ENCODE measurements at regions not wholly inside any gene's neighbourhood (a gene's known extent, or its start where the extent isn't known, plus 50 kb on each side); places are given as distances from the start of the nearest gene placed in this dataset.

GRCh38 chr5:130712324-130712723 is 452.7 kb downstream of the HINT1 start:
- H3K36me3 Mint-ChIP-seq: no peaks in the 10 kb centered on the region

GRCh38 chr5:130710596-130710995 is 454.5 kb downstream of the HINT1 start:
- H3K36me3 Mint-ChIP-seq: no peaks in the 10 kb centered on the region
- DNase-seq (ENCODE audit: low spot score in 2 of 2, unreplicated experiment in 2 of 2): no peak
- no peaks in the 10 kb centered on the region for H3K27me3 Mint-ChIP-seq (ENCODE audit: low read depth)
- peaks cover 10% of the 10 kb centered on the region for H3K4me1 Mint-ChIP-seq
- no peak overlapping the region for H3K4me3 Mint-ChIP-seq
- no peak overlapping the region for H3K27ac Mint-ChIP-seq
- no peaks in the 10 kb centered on the region for H3K9me3 Mint-ChIP-seq
- TF ChIP-seq CTCF (IDR thresholded peaks at IDR 0.05; ENCODE audit: unreplicated experiment): no peak

More at GRCh38 chr5:130712324-130712723, 452.7 kb downstream of the HINT1 start:
- Mint-ChIP-seq H3K27ac (no peak overlapping the region), H3K27me3 (ENCODE audit: low read depth) (no peaks in the 10 kb centered on the region), H3K9me3 (no peaks in the 10 kb centered on the region), H3K4me1 (peaks cover 10% of the 10 kb centered on the region), H3K4me3 (no peak overlapping the region)
- DNase-seq (ENCODE audit: low spot score in 2 of 2, unreplicated experiment in 2 of 2): no peak
- no peak for TF ChIP-seq CTCF (IDR thresholded peaks at IDR 0.05; ENCODE audit: unreplicated experiment)

DNA sequence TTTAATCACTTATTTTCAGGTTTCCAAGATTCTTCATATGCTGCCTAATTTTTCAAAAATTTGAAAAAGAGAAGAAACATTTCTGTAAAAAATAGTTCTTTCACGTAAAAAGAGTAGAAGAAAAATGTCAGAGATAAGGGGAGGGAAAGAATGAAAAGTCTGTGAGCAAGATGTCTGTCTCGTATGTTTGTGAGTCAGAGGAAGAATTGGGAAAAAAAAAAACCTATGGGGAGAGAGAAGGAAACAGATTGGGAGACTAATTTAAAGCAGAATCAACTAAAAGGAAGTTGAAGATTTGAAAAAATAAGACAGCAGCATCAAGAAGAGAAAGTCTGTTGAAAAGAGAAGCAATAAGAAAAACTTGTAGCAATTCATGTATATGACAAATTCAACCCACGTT is 456.3 kb downstream of the HINT1 start:
- no peak overlapping the region for H3K4me3 Mint-ChIP-seq
- H3K9me3 Mint-ChIP-seq: no peaks in the 10 kb centered on the region
- H3K27me3 Mint-ChIP-seq (ENCODE audit: low read depth): no peaks in the 10 kb centered on the region
- H3K36me3 Mint-ChIP-seq: no peaks in the 10 kb centered on the region
- DNase-seq (ENCODE audit: low spot score in 2 of 2, unreplicated experiment in 2 of 2): no peak
- no peak for TF ChIP-seq CTCF (IDR thresholded peaks at IDR 0.05; ENCODE audit: unreplicated experiment)
- H3K27ac Mint-ChIP-seq: no peak overlapping the region
- peaks cover 10% of the 10 kb centered on the region for H3K4me1 Mint-ChIP-seq

- Mint-ChIP-seq H3K4me3 (no peak overlapping the region), H3K4me1 (peaks cover 10% of the 10 kb centered on the region), H3K36me3 (no peaks in the 10 kb centered on the region), H3K9me3 (peaks cover 13% of the 10 kb centered on the region), H3K27ac (no peak overlapping the region), H3K27me3 (ENCODE audit: low read depth) (no peaks in the 10 kb centered on the region)
- DNase-seq (ENCODE audit: low spot score in 2 of 2, unreplicated experiment in 2 of 2): no peak
- TF ChIP-seq CTCF (IDR thresholded peaks at IDR 0.05; ENCODE audit: unreplicated experiment): no peak
Measured at GRCh38 chr5:130706696-130707095, 458.4 kb downstream of the HINT1 start.

GRCh38 chr5:130705368-130705767 is 459.7 kb downstream of the HINT1 start:
- H3K4me1 Mint-ChIP-seq: peaks cover 10% of the 10 kb centered on the region
- H3K27me3 Mint-ChIP-seq (ENCODE audit: low read depth): no peaks in the 10 kb centered on the region
- no peak for TF ChIP-seq CTCF (IDR thresholded peaks at IDR 0.05; ENCODE audit: unreplicated experiment)
- no peak for DNase-seq (ENCODE audit: low spot score in 2 of 2, unreplicated experiment in 2 of 2)
- H3K36me3 Mint-ChIP-seq: no peaks in the 10 kb centered on the region
- no peak overlapping the region for H3K27ac Mint-ChIP-seq
- no peak overlapping the region for H3K4me3 Mint-ChIP-seq
- H3K9me3 Mint-ChIP-seq: peaks cover 13% of the 10 kb centered on the region

- TF ChIP-seq CTCF (IDR thresholded peaks at IDR 0.05; ENCODE audit: unreplicated experiment): no peak
- H3K4me3 Mint-ChIP-seq: no peak overlapping the region
- DNase-seq (ENCODE audit: low spot score in 2 of 2, unreplicated experiment in 2 of 2): no peak
- no peaks in the 10 kb centered on the region for H3K9me3 Mint-ChIP-seq
- peaks cover 2% of the 10 kb centered on the region for H3K27me3 Mint-ChIP-seq (ENCODE audit: low read depth)
- peaks cover 11% of the 10 kb centered on the region for H3K4me1 Mint-ChIP-seq
- no peak overlapping the region for H3K27ac Mint-ChIP-seq
- H3K36me3 Mint-ChIP-seq: no peaks in the 10 kb centered on the region
Measured at GRCh38 chr5:130693509-130693908, 471.5 kb downstream of the HINT1 start.
